H1 (cell line): ENCODE measurements at regions not wholly inside any gene's neighbourhood (a gene's known extent, or its start where the extent isn't known, plus 50 kb on each side); places are given as distances from the start of the nearest gene placed in this dataset.

Experiments used
- CTCF ChIA-PET: fragments of 300-600 bp; sonication (Branson Sonifier 250); formaldehyde crosslinking; loops from one replicate; lab custom pipeline; 2021; ENCODE audit not compliant: partially characterized antibody; lab: Charles Lee
- POLR2A ChIA-PET: fragments of 300-600 bp; sonication (Branson Sonifier 250); formaldehyde crosslinking; loops from one replicate; lab custom pipeline; 2021; ENCODE audit warnings: inconsistent platforms; ENCODE audit not compliant: partially characterized antibody; lab: Charles Lee
- DNase-seq, 2 experiments: peaks; one replicate each; pipeline versions ENCODE4 v3.0.0 to v3.0.0-alpha.2; 2010 to 2022; ENCODE audit warnings: low spot score in 2 of 2, low read depth in 1 of 2, mixed read lengths in 1 of 2
- FAIRE-seq: peaks from 2 replicates; lab custom pipeline; 2011; peaks lifted over from hg19 to GRCh38; lab: Jason Lieb, UNC
- H2AFZ ChIP-seq: 2 replicates; pipeline ENCODE4 v1.8.1; 2012; ENCODE audit warnings: low read length, inconsistent platforms
- H2AK5ac ChIP-seq: 2 replicates; pipeline ENCODE4 v1.6.1; 2013; ENCODE audit warnings: low read depth, low read length
- H2BK120ac ChIP-seq: replicated peaks from 2 replicates; pipeline ENCODE3; 2013; ENCODE audit warnings: low read depth, low read length, inconsistent platforms
- H2BK12ac ChIP-seq: 2 replicates; pipeline ENCODE4 v1.6.1; 2013; ENCODE audit warnings: low read depth, low read length
- H2BK15ac ChIP-seq: 2 replicates; pipeline ENCODE4 v1.6.1; 2013; ENCODE audit warnings: low read length
- H2BK20ac ChIP-seq: 2 replicates; pipeline ENCODE4 v1.6.1; 2013; ENCODE audit warnings: low read length
- H2BK5ac ChIP-seq: 2 replicates; pipeline ENCODE4 v1.6.1; 2013; ENCODE audit warnings: low read depth, low read length
- H3K14ac ChIP-seq: 2 replicates; pipeline ENCODE4 v1.6.1; 2013; ENCODE audit warnings: inconsistent platforms; ENCODE audit not compliant: insufficient read length
- H3K18ac ChIP-seq: 2 replicates; pipeline ENCODE4 v1.6.1; 2013; ENCODE audit warnings: low read length; ENCODE audit errors: extremely low read depth
- H3K23ac ChIP-seq: 2 replicates; pipeline ENCODE4 v1.6.1; 2013; ENCODE audit warnings: inconsistent platforms; ENCODE audit not compliant: insufficient read length
- H3K23me2 ChIP-seq: 2 replicates; pipeline ENCODE4 v1.6.1; 2013; ENCODE audit warnings: low read depth, low read length
- H3K27ac ChIP-seq: 2 replicates; pipeline ENCODE4 v1.6.1; 2011; ENCODE audit warnings: low read depth, low read length, inconsistent platforms
- H3K27me3 ChIP-seq, 4 experiments: replicated peaks in 1 of 4; 1 replicate in 1 of 4; 2 replicates in 3 of 4; pipeline versions ENCODE4 v1.6.1 to v1.8.1; 2011 to 2013; ENCODE audit warnings: low read length in 3 of 4, mild to moderate bottlenecking in 3 of 4, inconsistent platforms in 2 of 4, mixed read lengths in 2 of 4, moderate library complexity in 1 of 4; ENCODE audit not compliant: control insufficient read depth in 3 of 4, insufficient read depth in 3 of 4; ENCODE audit errors: extremely low read depth in 1 of 4
- H3K36me3 ChIP-seq, 4 experiments: 2 replicates each; pipeline versions ENCODE4 v1.6.1 to v1.8.1; 2011 to 2013; ENCODE audit warnings: mild to moderate bottlenecking in 4 of 4, low read length in 3 of 4, moderate library complexity in 2 of 4, control low read depth in 1 of 4, inconsistent platforms in 1 of 4; ENCODE audit not compliant: insufficient read depth in 4 of 4, control insufficient read depth in 2 of 4
- H3K4ac ChIP-seq: replicated peaks from 2 replicates; pipeline ENCODE3; 2013; ENCODE audit warnings: low read length, low read depth, mixed read lengths, inconsistent platforms; ENCODE audit not compliant: insufficient read length
- H3K4me1 ChIP-seq, 4 experiments: replicated peaks in 1 of 4; 1 replicate in 1 of 4; 2 replicates in 3 of 4; pipeline versions ENCODE4 v1.6.1 to v1.8.1; 2011 to 2013; ENCODE audit warnings: low read length in 3 of 4, inconsistent platforms in 2 of 4, mixed read lengths in 1 of 4; ENCODE audit not compliant: insufficient read depth in 4 of 4, control insufficient read depth in 3 of 4
- H3K4me2 ChIP-seq, 2 experiments: 2 replicates each; pipeline versions ENCODE4 v1.6.1 to v1.8.1; 2011 to 2013; ENCODE audit warnings: low read depth in 2 of 2, low read length in 2 of 2, control low read depth in 1 of 2, inconsistent platforms in 1 of 2, mild to moderate bottlenecking in 1 of 2; ENCODE audit not compliant: insufficient read depth in 1 of 2
- H3K4me3 ChIP-seq, 4 experiments: fragments of 200-600, 300-600 bp in 1 of 4; sonication (generic), shearing (Covaris generic), sonication (Bioruptor Twin) in 1 of 4; 2 replicates each; pipeline versions ENCODE4 v1.5.1 to v1.8.1; 2011 to 2016; ENCODE audit warnings: low read length in 4 of 4, low read depth in 3 of 4, control low read depth in 2 of 4, inconsistent platforms in 2 of 4, mild to moderate bottlenecking in 2 of 4, mixed read lengths in 1 of 4, moderate library complexity in 1 of 4; ENCODE audit not compliant: insufficient read depth in 2 of 4; ENCODE audit errors: extremely low read depth in 1 of 4
- H3K56ac ChIP-seq: replicated peaks from 2 replicates; pipeline ENCODE3; 2013; ENCODE audit warnings: low read depth, mild to moderate bottlenecking, mixed read lengths, low read length, inconsistent platforms; ENCODE audit not compliant: insufficient read length
- H3K79me1 ChIP-seq: 2 replicates; pipeline ENCODE4 v1.6.1; 2013; ENCODE audit warnings: low read depth, low read length, control low read depth
- H3K79me2 ChIP-seq, 2 experiments: 2 replicates each; pipeline versions ENCODE4 v1.6.1 to v1.8.1; 2012 to 2013; ENCODE audit warnings: low read length in 2 of 2, mild to moderate bottlenecking in 2 of 2, inconsistent platforms in 1 of 2; ENCODE audit not compliant: insufficient read depth in 2 of 2, control insufficient read depth in 1 of 2
- H3K9ac ChIP-seq, 4 experiments: replicated peaks in 1 of 4; 1 replicate in 1 of 4; 2 replicates in 3 of 4; pipeline versions ENCODE4 v1.6.1 to v1.8.1; 2011 to 2013; ENCODE audit warnings: low read depth in 3 of 4, low read length in 3 of 4, control low read depth in 2 of 4, mild to moderate bottlenecking in 2 of 4, moderate library complexity in 2 of 4, inconsistent platforms in 1 of 4; ENCODE audit errors: extremely low read depth in 1 of 4
- H3K9me3 ChIP-seq, 2 experiments: 2 replicates each; pipeline versions ENCODE4 v1.6.1 to v1.8.1; 2012 to 2013; ENCODE audit warnings: mild to moderate bottlenecking in 2 of 2, moderate library complexity in 2 of 2, control low read depth in 1 of 2, inconsistent platforms in 1 of 2, low read depth in 1 of 2, low read length in 1 of 2, mixed read lengths in 1 of 2; ENCODE audit not compliant: insufficient read depth in 2 of 2
- H4K20me1 ChIP-seq, 2 experiments: replicated peaks in 1 of 2; 2 replicates each; pipeline versions ENCODE3 to v1.8.1; 2011 to 2013; ENCODE audit warnings: inconsistent platforms in 2 of 2, low read length in 2 of 2, mild to moderate bottlenecking in 1 of 2; ENCODE audit not compliant: insufficient read depth in 2 of 2, control insufficient read depth in 1 of 2
- H4K5ac ChIP-seq: 2 replicates; pipeline ENCODE4 v1.6.1; 2013; ENCODE audit warnings: low read length, low read depth, mixed read lengths, inconsistent platforms; ENCODE audit not compliant: insufficient read length
- H4K8ac ChIP-seq: 2 replicates; pipeline ENCODE4 v1.8.0; 2013; ENCODE audit warnings: mild to moderate bottlenecking, moderate library complexity, low read length, inconsistent platforms; ENCODE audit not compliant: insufficient read depth; ENCODE audit errors: extremely low read depth
- H4K91ac ChIP-seq: replicated peaks from 2 replicates; pipeline ENCODE3; 2013; ENCODE audit warnings: low read length, mixed read lengths, inconsistent platforms; ENCODE audit not compliant: insufficient read length
- KDM4A ChIP-seq: IDR thresholded peaks from one replicate; pipeline ENCODE4 v1.7.1; 2012; ENCODE audit warnings: low read depth, mild to moderate bottlenecking, moderate library complexity, low read length, inconsistent platforms; ENCODE audit not compliant: severe bottlenecking
- KDM5A ChIP-seq: fragments of 200-600 bp; IDR thresholded peaks from 2 replicates; pipeline ENCODE4 v1.7.1; 2012; ENCODE audit warnings: mild to moderate bottlenecking, low read length, inconsistent platforms, mixed read lengths
- SAP30 ChIP-seq: fragments of 300-600 bp; sonication (generic); IDR thresholded peaks from 2 replicates; pipeline ENCODE4 v1.7.1; 2012; ENCODE audit warnings: low read length, moderate library complexity, mild to moderate bottlenecking, inconsistent platforms; ENCODE audit not compliant: insufficient read depth, insufficient replicate concordance
- YY1 ChIP-seq: IDR thresholded peaks from 2 replicates; pipeline ENCODE4 v1.6.1; 2011; ENCODE audit warnings: low read depth, mild to moderate bottlenecking, low read length
- WGBS, 2 experiments: shearing (Covaris generic) in 1 of 2; methylation state at CpG; one replicate each; pipeline versions ENCODE4 v1.1.6 to v1.1.7; 2013 to 2015; ENCODE audit warnings: low lambda C conversion rate in 2 of 2, mixed read lengths in 2 of 2, inconsistent platforms in 1 of 2, low coverage in 1 of 2, missing lambda C conversion rate in 1 of 2; ENCODE audit not compliant: insufficient replicate concordance in 2 of 2, insufficient coverage in 1 of 2, insufficient read length in 1 of 2; ENCODE audit errors: extremely low coverage in 1 of 2, missing lambda C conversion rate in 1 of 2; 5-methylcytosine and 5-hydroxymethylcytosine counted together

DNA sequence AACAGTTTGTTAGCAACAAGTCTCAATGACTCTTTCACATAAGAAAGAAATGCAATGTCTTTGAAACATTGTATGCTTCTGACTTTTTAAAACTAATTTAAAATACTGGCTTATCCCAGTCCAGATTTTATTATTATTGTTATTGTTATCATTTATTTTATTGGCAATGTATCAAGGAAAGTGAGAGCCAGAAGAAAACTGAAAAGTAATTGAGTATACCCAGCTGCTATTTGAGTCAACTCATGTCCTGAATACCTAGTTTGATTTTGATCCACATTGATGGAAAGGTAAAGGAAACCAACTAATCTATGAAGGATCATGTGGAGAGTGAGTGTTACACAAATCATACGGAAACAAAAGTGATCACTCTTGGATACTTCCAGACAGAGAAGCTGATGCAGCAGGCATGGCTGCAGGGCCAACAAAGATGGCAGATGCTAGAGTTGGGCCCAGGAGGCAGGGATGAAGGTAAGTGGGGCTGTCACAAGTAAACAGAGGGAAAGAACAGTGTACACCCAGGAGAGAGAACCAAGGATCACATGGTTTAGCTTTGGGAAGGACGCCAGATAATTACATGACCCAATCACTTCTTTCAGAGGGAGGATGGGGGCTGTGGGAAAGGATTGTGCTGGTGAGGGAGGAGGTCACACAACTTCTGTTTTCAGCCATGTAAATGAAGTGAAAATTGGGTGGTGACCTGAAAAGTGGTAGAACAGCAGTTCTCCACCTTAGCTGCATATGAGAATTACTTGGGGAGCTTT, 179.2 kb upstream of the NAMPT start:
- Histone ChIP-seq H3K79me1 (no peaks in the 10 kb centered on the region), H3K18ac (no peak overlapping the region), H3K79me2 (no peaks in the 10 kb centered on the region), H2AFZ (no peak overlapping the region), H2BK120ac (no peak overlapping the region), H3K23me2 (no peaks in the 10 kb centered on the region; the same call in 1 of the 2 replicates), H3K4me2 (no peak overlapping the region), H3K27ac (no peak overlapping the region), H3K23ac (no peak overlapping the region), H3K56ac (no peak overlapping the region), H2BK15ac (no peak overlapping the region), H3K14ac (no peak overlapping the region), H3K4me1 (peaks cover 0 to 6% (median 3%) of the 10 kb centered on the region in 4 experiments; a peak in 1 of 7 replicates), H2BK20ac (no peak overlapping the region), H3K27me3 (no peaks in the 10 kb centered on the region), H3K9ac (no peak overlapping the region), H4K8ac (no peak overlapping the region), H3K36me3 (no peaks in the 10 kb centered on the region), H3K4me3 (no peak overlapping the region), H4K20me1 (no peaks in the 10 kb centered on the region)
- no peak for DNase-seq
- no peak for TF ChIP-seq SAP30
- TF ChIP-seq KDM4A: no peak
- no peak for TF ChIP-seq KDM5A
- TF ChIP-seq YY1: no peak
- TF ChIP-seq, all 59 proteins: peak for 0
- no peak overlapping the region for H4K5ac ChIP-seq
- H2AK5ac ChIP-seq: no peak overlapping the region
- ChIA-PET POLR2A (no interaction called here), CTCF (interaction anchor here (0.7 to 3.3 kb wide), 6 partner anchors 44 to 288 kb away, joined by 3 to 17 read pairs (median 3); no protein-coding TSS in a partner anchor)
- WGBS, 2 experiments: 84% methylated on average over 2 of the region's 2 CpGs; no CpG with 5 or more reads in 1 of the 2 experiments
- FAIRE-seq: no peak
- H3K9me3 ChIP-seq: peaks cover 0 to 2% of the 10 kb centered on the region in 2 experiments; a peak in 1 of 4 replicates
- H2BK5ac ChIP-seq: no peak overlapping the region
- no peak overlapping the region for H4K91ac ChIP-seq
- no peak overlapping the region for H2BK12ac ChIP-seq
- H3K4ac ChIP-seq: no peak overlapping the region
